Astrocyte (in vitro differentiated cells and primary cell): ENCODE measurements at regions not wholly inside any gene's neighbourhood (a gene's known extent, or its start where the extent isn't known, plus 50 kb on each side); places are given as distances from the start of the nearest gene placed in this dataset.

Experiments used
- EZH2 ChIP-seq: IDR thresholded peaks from 2 replicates; pipeline ENCODE4 v1.6.1; 2012; ENCODE audit warnings: mild to moderate bottlenecking, low read length, inconsistent platforms; ENCODE audit not compliant: insufficient read depth
- TF ChIP-seq, protein P1 (sequence below): IDR thresholded peaks from 2 replicates; pipeline ENCODE4 v1.5.1; 2011; ENCODE audit warnings: low read depth, mild to moderate bottlenecking, inconsistent platforms, low read length, moderate library complexity; ENCODE audit not compliant: insufficient read depth

DNA sequence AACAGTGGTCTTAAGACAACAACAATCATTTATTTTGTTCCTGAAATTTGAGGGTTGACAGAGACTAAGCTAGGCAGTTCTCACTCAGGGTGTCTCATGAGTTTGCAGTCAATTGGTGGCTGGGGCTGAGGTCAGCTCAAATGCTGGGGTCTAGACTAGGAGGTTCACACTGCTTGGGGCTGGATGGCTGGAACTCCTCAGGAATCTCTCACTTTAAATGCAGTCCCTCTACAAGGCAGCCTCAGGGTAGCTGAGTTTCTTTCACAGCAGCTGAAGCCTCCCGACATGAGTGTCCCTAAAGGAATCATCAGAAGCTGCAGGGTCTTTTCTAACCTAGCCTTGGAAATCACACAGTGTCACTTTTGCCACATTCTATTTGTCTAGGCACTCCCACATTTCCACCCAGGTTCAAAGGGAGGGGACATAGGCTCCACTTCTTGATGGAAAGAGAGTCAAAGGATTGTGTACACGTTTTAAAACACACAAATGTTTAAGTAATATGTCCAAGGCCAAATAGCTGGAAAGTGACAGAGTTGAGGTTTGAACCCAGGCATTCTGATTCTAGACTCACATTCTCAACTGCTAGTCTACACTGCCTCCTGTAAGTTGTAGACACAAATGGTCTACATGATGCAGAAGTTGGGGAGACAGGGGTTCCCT lies 133.8 kb downstream of the ZFP36L2 start:
- TF ChIP-seq, protein P1, sequence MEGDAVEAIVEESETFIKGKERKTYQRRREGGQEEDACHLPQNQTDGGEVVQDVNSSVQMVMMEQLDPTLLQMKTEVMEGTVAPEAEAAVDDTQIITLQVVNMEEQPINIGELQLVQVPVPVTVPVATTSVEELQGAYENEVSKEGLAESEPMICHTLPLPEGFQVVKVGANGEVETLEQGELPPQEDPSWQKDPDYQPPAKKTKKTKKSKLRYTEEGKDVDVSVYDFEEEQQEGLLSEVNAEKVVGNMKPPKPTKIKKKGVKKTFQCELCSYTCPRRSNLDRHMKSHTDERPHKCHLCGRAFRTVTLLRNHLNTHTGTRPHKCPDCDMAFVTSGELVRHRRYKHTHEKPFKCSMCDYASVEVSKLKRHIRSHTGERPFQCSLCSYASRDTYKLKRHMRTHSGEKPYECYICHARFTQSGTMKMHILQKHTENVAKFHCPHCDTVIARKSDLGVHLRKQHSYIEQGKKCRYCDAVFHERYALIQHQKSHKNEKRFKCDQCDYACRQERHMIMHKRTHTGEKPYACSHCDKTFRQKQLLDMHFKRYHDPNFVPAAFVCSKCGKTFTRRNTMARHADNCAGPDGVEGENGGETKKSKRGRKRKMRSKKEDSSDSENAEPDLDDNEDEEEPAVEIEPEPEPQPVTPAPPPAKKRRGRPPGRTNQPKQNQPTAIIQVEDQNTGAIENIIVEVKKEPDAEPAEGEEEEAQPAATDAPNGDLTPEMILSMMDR, result no peak
- no peak for TF ChIP-seq EZH2
